HEK293 (cell line): ENCODE measurements at regions not wholly inside any gene's neighbourhood (a gene's known extent, or its start where the extent isn't known, plus 50 kb on each side); places are given as distances from the start of the nearest gene placed in this dataset.
"Not testable (repeated sequence)": the region's sequence is repeated elsewhere in the genome, so short reads cannot be mapped to it uniquely, and the experiment has no call there.

Source experiments
- CTCF ChIA-PET: fragments of 350-600 bp; formaldehyde crosslinking; extraction: SDS; loops from one replicate; lab custom pipeline; 2021; ENCODE audit warnings: antibody characterized with exemption; lab: Yijun Ruan, JAX
- POLR2A ChIA-PET: fragments of 300-600 bp; formaldehyde crosslinking; extraction: SDS; loops from one replicate; lab custom pipeline; 2020; ENCODE audit warnings: antibody characterized with exemption, inconsistent platforms; lab: Yijun Ruan, JAX
- H3K27ac ChIP-seq: fragments of 200-500 bp; sonication (Bioruptor generic); 2 replicates; pipeline ENCODE4 v1.5.1; 2014; ENCODE audit warnings: low read depth, low read length, control low read depth, inconsistent platforms; ENCODE audit errors: extremely low read depth
- H3K36me3 ChIP-seq, 2 experiments: fragments of 200-500 bp in 1 of 2; sonication (Bioruptor generic) in 1 of 2; 1 replicate in 1 of 2; 2 replicates in 1 of 2; pipeline ENCODE4 v1.5.1; 2014 to 2017; ENCODE audit warnings: inconsistent platforms in 2 of 2, low read length in 2 of 2; ENCODE audit not compliant: control insufficient read depth in 2 of 2, insufficient read depth in 1 of 2
- H3K4me1 ChIP-seq: fragments of 200-500 bp; sonication (Bioruptor generic); 2 replicates; pipeline ENCODE4 v1.5.1; 2014; ENCODE audit warnings: mild to moderate bottlenecking, low read length, inconsistent platforms; ENCODE audit not compliant: control insufficient read depth, insufficient read depth
- H3K4me3 ChIP-seq: 2 replicates; pipeline ENCODE4 v1.5.1; 2011; ENCODE audit warnings: low read depth, mild to moderate bottlenecking, control low read depth, low read length, moderate library complexity
- H3K9me3 ChIP-seq: fragments of 200-500 bp; sonication (Bioruptor generic); 2 replicates; pipeline ENCODE4 v1.5.1; 2014; ENCODE audit warnings: low read depth, low read length, inconsistent platforms; ENCODE audit not compliant: control insufficient read depth, insufficient read depth
- KLF10 ChIP-seq: fragments of 450-650 bp; IDR thresholded peaks from 2 replicates; pipeline ENCODE4 v1.5.1; 2018; ENCODE audit warnings: missing biosample characterization, mild to moderate bottlenecking, missing genetic modification characterization
- MZF1 ChIP-seq: fragments of 450-650 bp; formaldehyde crosslinking; IDR thresholded peaks from 2 replicates; pipeline ENCODE4 v1.5.1; 2017; ENCODE audit warnings: missing biosample characterization, missing genetic modification characterization, borderline replicate concordance
- PRDM1 ChIP-seq: fragments of 450-650 bp; formaldehyde crosslinking; IDR thresholded peaks from 2 replicates; pipeline ENCODE4; 2016; ENCODE audit warnings: missing biosample characterization, missing genetic modification characterization
- ZNF302 ChIP-seq: fragments of 450-650 bp; formaldehyde crosslinking; IDR thresholded peaks from 2 replicates; pipeline ENCODE4 v1.5.1; 2016; ENCODE audit warnings: missing biosample characterization, missing genetic modification characterization, low read depth
- ZNF510 ChIP-seq: fragments of 450-650 bp; formaldehyde crosslinking; IDR thresholded peaks from 2 replicates; pipeline ENCODE4 v1.5.1; 2018; ENCODE audit warnings: mild to moderate bottlenecking, missing genetic modification characterization, missing biosample characterization; ENCODE audit not compliant: insufficient replicate concordance
- ZNF514 ChIP-seq: fragments of 450-650 bp; formaldehyde crosslinking; IDR thresholded peaks from 2 replicates; pipeline ENCODE4 v1.5.1; 2016; ENCODE audit warnings: missing biosample characterization, missing genetic modification characterization
- ZNF529 ChIP-seq: fragments of 450-650 bp; formaldehyde crosslinking; IDR thresholded peaks from 2 replicates; pipeline ENCODE4 v1.5.1; 2017; ENCODE audit warnings: missing genetic modification characterization, missing biosample characterization; ENCODE audit not compliant: insufficient replicate concordance
- ZNF585B ChIP-seq: fragments of 450-650 bp; formaldehyde crosslinking; IDR thresholded peaks from 2 replicates; pipeline ENCODE4 v1.5.1; 2016; ENCODE audit warnings: missing biosample characterization, missing genetic modification characterization
- TF ChIP-seq, protein P1 (sequence below): fragments of 450-650 bp; formaldehyde crosslinking; IDR thresholded peaks from 2 replicates; pipeline ENCODE4 v1.5.1; 2016; ENCODE audit warnings: missing biosample characterization, missing genetic modification characterization
- TF ChIP-seq, protein P2 (sequence below): fragments of 450-650 bp; IDR thresholded peaks from 2 replicates; pipeline ENCODE4 v1.5.1; 2018; ENCODE audit warnings: missing biosample characterization, missing genetic modification characterization
- TF ChIP-seq, protein P3 (sequence below): fragments of 450-650 bp; formaldehyde crosslinking; IDR thresholded peaks from 2 replicates; pipeline ENCODE4 v1.5.1; 2016; ENCODE audit warnings: missing biosample characterization, missing genetic modification characterization
- TF ChIP-seq, protein P4 (sequence below): fragments of 450-650 bp; formaldehyde crosslinking; IDR thresholded peaks from 2 replicates; pipeline ENCODE4 v1.5.1; 2016; ENCODE audit warnings: missing biosample characterization, missing genetic modification characterization
- TF ChIP-seq, protein P5 (sequence below): fragments of 450-650 bp; formaldehyde crosslinking; IDR thresholded peaks from 2 replicates; pipeline ENCODE4 v1.5.1; 2017; ENCODE audit warnings: missing biosample characterization, missing genetic modification characterization

DNA sequence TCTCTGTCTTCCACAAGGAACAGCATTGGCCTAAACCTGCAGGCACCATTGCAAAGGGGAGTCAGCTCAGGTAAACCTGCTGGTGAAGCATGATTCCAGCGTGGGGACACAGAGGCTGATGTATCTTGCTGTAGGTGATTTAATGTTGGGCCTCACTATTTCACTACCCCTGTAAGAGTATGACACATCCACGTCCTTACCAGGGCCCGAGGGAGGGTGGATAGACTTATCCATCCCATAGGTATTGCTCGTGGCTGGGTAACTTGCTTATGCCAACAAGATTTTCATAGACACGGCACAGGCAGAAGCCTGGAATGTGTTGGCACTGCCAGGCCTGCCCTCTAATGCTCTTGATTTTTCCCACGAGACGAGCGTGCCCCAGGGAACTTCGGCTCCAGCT is 107.4 kb upstream of the SULF2 start:
- POLR2A ChIA-PET, H3K27ac ChIP-seq, CTCF ChIA-PET: not testable (repeated sequence)

DNA sequence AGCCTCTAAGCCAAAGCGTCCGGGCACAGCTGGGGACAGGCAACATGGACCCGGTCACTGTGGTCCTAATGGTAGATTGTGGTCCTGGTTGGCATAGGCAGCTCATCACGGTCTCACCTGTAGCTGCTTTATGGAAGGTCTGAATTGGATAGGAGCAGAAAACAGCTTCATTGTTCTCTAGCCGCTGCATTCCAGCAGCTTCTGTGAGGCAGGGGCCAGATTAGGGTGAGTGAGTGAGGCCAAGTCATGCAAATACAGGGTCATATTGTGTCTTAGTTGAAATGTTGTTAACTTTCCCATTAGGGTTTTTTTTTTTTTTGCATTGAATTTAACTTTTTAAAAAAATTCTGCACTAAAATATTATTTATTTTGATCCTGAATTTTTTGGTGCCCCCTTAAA is 105.4 kb upstream of the SULF2 start:
- CTCF ChIA-PET, H3K27ac ChIP-seq, H3K9me3 ChIP-seq, H3K4me1 ChIP-seq, H3K4me3 ChIP-seq, POLR2A ChIA-PET, H3K36me3 ChIP-seq: not testable (repeated sequence)

More for the DNA sequence above, 107.4 kb upstream of the SULF2 start:
- H3K4me3 ChIP-seq, H3K9me3 ChIP-seq, H3K36me3 ChIP-seq, H3K4me1 ChIP-seq: not testable (repeated sequence)

DNA sequence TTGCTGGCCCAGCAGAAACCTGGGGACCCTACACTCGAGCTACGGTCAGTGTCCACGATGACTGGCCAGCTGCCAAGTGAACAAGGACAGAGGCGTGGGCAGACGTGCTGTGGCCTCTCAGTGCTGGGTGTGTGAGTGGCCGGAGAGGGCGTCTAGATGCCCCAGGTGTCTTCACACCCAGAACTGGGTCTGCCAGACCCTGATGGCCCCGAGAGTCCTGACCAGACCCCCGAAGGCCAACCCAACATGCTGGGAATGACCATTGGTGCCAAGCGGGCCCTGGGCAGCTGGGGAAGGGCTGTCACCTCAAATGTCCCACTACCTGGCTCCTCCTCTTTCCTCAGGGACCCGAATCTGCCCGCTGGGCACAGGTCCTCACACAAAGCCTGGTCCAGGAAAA is 104.5 kb upstream of the SULF2 start:
- CTCF ChIA-PET, POLR2A ChIA-PET: not testable (repeated sequence)

DNA sequence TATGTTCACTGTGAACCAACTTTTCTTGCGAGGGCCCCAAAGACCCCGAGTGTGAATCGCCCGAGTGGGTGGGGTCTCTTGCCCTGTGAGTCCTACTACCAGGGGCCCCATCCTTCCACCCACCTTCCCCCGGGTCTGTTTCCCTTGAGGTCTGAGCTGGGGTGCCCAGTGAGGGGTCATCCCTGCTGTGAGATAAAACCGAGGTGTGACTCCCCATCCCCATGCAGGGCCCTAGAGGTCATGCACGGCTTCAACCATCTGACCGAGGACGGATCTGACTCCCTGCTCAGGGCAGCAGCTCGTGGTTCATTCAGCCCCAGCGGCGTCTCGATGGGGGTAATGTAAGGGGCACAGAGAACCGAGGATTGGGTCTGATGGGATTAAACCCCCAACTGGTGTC is 103.1 kb upstream of the SULF2 start:
- Histone ChIP-seq H3K9me3 (no peaks in the 10 kb centered on the region), H3K36me3 (no peaks in the 10 kb centered on the region), H3K27ac (no peak overlapping the region), H3K4me3 (no peak overlapping the region), H3K4me1 (no peaks in the 10 kb centered on the region)
- no peak for TF ChIP-seq ZNF302 (tag by site-specific recombination)
- no peak for TF ChIP-seq ZNF514 (tag by site-specific recombination)
- no peak for TF ChIP-seq MZF1 (tag by site-specific recombination)
- ChIA-PET CTCF (no interaction called here), POLR2A (no interaction called here)

More for the DNA sequence above, 104.5 kb upstream of the SULF2 start:
- not testable (repeated sequence) for H3K9me3 ChIP-seq, H3K27ac ChIP-seq, H3K36me3 ChIP-seq, H3K4me3 ChIP-seq, H3K4me1 ChIP-seq

DNA sequence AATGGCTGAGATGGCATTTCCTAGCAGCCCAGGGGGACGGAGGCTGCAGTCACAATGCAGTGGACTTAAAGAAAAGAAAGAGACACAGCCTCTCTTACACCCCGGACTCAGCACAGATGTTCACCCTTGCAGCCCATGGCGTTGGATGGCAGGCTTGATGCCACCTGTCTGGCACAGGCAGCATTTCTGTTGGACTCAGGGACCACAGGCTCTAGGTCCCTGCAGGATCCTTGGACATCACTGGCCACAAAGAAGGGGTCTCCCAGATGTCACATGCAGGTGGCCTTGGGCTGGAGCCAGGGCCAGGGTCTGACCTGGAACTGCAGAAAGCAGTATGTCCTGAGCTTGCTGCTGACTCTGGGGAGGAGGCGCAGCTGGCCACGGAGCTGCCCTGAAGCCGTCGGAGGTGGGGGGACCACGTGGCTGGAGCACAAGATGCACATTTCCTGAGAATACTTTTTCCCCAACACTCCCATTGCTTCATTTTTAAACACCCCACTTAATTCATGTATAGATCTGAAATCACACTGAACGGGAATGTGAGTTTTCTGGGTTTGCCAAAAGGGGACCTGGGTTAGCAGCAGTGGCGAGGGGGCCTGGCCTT is 102.3 kb upstream of the SULF2 start:
- POLR2A ChIA-PET, result no interaction called here
- Histone ChIP-seq H3K4me3 (no peak overlapping the region), H3K9me3 (no peaks in the 10 kb centered on the region), H3K36me3 (no peaks in the 10 kb centered on the region), H3K27ac (no peak overlapping the region), H3K4me1 (no peaks in the 10 kb centered on the region)
- CTCF ChIA-PET, result no interaction called here
- TF ChIP-seq ZNF585B (tag by site-specific recombination) (no peak), ZNF510 (tag by site-specific recombination) (no peak), PRDM1 (tag by site-specific recombination) (no peak), ZNF529 (tag by site-specific recombination) (no peak), KLF10 (tag by site-specific recombination) (no peak)
- TF ChIP-seq, protein P1, sequence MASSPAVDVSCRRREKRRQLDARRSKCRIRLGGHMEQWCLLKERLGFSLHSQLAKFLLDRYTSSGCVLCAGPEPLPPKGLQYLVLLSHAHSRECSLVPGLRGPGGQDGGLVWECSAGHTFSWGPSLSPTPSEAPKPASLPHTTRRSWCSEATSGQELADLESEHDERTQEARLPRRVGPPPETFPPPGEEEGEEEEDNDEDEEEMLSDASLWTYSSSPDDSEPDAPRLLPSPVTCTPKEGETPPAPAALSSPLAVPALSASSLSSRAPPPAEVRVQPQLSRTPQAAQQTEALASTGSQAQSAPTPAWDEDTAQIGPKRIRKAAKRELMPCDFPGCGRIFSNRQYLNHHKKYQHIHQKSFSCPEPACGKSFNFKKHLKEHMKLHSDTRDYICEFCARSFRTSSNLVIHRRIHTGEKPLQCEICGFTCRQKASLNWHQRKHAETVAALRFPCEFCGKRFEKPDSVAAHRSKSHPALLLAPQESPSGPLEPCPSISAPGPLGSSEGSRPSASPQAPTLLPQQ (tag by site-specific recombination), result no peak
- TF ChIP-seq, protein P2, sequence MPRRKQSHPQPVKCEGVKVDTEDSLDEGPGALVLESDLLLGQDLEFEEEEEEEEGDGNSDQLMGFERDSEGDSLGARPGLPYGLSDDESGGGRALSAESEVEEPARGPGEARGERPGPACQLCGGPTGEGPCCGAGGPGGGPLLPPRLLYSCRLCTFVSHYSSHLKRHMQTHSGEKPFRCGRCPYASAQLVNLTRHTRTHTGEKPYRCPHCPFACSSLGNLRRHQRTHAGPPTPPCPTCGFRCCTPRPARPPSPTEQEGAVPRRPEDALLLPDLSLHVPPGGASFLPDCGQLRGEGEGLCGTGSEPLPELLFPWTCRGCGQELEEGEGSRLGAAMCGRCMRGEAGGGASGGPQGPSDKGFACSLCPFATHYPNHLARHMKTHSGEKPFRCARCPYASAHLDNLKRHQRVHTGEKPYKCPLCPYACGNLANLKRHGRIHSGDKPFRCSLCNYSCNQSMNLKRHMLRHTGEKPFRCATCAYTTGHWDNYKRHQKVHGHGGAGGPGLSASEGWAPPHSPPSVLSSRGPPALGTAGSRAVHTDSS, result no peak
- TF ChIP-seq, protein P3, sequence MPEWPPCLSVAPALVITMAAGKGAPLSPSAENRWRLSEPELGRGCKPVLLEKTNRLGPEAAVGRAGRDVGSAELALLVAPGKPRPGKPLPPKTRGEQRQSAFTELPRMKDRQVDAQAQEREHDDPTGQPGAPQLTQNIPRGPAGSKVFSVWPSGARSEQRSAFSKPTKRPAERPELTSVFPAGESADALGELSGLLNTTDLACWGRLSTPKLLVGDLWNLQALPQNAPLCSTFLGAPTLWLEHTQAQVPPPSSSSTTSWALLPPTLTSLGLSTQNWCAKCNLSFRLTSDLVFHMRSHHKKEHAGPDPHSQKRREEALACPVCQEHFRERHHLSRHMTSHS, result no peak
- TF ChIP-seq, protein P4, sequence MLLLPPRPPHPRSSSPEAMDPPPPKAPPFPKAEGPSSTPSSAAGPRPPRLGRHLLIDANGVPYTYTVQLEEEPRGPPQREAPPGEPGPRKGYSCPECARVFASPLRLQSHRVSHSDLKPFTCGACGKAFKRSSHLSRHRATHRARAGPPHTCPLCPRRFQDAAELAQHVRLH (tag by site-specific recombination), result no peak
- TF ChIP-seq, protein P5, sequence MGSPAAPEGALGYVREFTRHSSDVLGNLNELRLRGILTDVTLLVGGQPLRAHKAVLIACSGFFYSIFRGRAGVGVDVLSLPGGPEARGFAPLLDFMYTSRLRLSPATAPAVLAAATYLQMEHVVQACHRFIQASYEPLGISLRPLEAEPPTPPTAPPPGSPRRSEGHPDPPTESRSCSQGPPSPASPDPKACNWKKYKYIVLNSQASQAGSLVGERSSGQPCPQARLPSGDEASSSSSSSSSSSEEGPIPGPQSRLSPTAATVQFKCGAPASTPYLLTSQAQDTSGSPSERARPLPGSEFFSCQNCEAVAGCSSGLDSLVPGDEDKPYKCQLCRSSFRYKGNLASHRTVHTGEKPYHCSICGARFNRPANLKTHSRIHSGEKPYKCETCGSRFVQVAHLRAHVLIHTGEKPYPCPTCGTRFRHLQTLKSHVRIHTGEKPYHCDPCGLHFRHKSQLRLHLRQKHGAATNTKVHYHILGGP (tag by site-specific recombination), result no peak
